Aorta (tissue), 5 donors: ENCODE measurements at regions not wholly inside any gene's neighbourhood (a gene's known extent, or its start where the extent isn't known, plus 50 kb on each side); places are given as distances from the start of the nearest gene placed in this dataset.
"Not testable (repeated sequence)": the region's sequence is repeated elsewhere in the genome, so short reads cannot be mapped to it uniquely, and the experiment has no call there.

Experiments used
- ATAC-seq: fragments of 200-7000 bp; cut with Tn5 transposase; one replicate; pipeline ENCODE4 v1.9.1; 2022; ENCODE audit warnings: moderate library complexity; ENCODE audit not compliant: low FRiP score
- DNase-seq, 2 donors: peaks; one replicate each; pipeline ENCODE4 v3.0.0-alpha.2; 2020
- H3K27ac ChIP-seq, 2 donors: one replicate each; pipeline ENCODE4 v1.5.1; 2013; ENCODE audit warnings: low read length in 2 of 2, mild to moderate bottlenecking in 2 of 2, moderate library complexity in 2 of 2, control low read depth in 1 of 2, inconsistent platforms in 1 of 2, low read depth in 1 of 2
- H3K27me3 ChIP-seq, 2 donors: one replicate each; pipeline ENCODE4 v1.6.1; 2013; ENCODE audit warnings: control low read depth in 1 of 2, low read length in 1 of 2, mild to moderate bottlenecking in 1 of 2, moderate library complexity in 1 of 2; ENCODE audit not compliant: insufficient read depth in 2 of 2, control insufficient read depth in 1 of 2
- H3K36me3 ChIP-seq, 2 donors: one replicate each; pipeline ENCODE4 v1.6.1; 2013; ENCODE audit warnings: control low read depth in 1 of 2, low read length in 1 of 2, mild to moderate bottlenecking in 1 of 2; ENCODE audit not compliant: insufficient read depth in 2 of 2, control insufficient read depth in 1 of 2
- H3K4me1 ChIP-seq, 2 donors: one replicate each; pipeline ENCODE4 v1.6.1; 2013; ENCODE audit warnings: low read length in 2 of 2, control low read depth in 1 of 2, mild to moderate bottlenecking in 1 of 2, moderate library complexity in 1 of 2; ENCODE audit not compliant: insufficient read depth in 2 of 2, control insufficient read depth in 1 of 2
- H3K4me3 ChIP-seq, 2 donors: one replicate each; pipeline ENCODE4 v1.5.1; 2013; ENCODE audit warnings: low read length in 2 of 2, control low read depth in 1 of 2, mild to moderate bottlenecking in 1 of 2
- H3K9me3 ChIP-seq: one replicate; pipeline ENCODE4 v1.6.1; 2013; ENCODE audit warnings: mild to moderate bottlenecking, low read length; ENCODE audit not compliant: control insufficient read depth
- WGBS, 2 donors: extraction: QIAGEN DNeasy Blood & Tissue Kit; methylation state at CpG; one replicate each; pipeline ENCODE4 v1.1.7; 2013; 5-methylcytosine and 5-hydroxymethylcytosine counted together
- intact Hi-C, 2 donors: fragments of 100-400 bp; cut with DNase I; formaldehyde crosslinking; loops; one replicate each; pipeline versions ENCODE4 v1.14.2 to v1.15.0; 2022
- donor health status: healthy with polysubstance abuse.
- donor health status: Bipolar disorder and iron deficiency.
- donor health status: DM: no; HTN: no; CAD: no.
- donor health status: DM: no; HTN: no; CAD: no.
- donor health status: DM: yes; HTN: yes; CAD: no.

DNA sequence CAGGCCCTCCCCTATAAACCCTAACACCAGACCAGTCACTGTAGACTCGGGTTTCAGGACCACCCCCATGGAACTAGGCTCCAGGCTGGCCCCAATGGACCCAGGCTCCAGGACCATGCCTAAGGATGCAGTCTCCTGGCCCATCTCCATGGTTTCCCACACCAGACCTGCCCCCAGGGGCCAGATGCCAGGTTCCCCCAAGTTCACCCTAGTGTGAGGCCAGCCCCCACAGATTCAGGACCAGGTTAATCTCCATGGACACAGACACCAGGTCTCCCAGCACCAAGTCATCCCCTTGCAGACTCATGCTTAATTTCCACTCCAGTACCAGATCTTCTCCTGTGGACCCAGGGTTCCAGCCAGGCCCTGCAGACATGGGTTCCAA is 103.8 kb upstream of the LANCL2 start:
- DNase-seq (no peak), ATAC-seq (no peak)
- Histone ChIP-seq H3K9me3 (no peaks in the 10 kb centered on the region), H3K4me3 (no peak overlapping the region), H3K36me3 (no peaks in the 10 kb centered on the region), H3K4me1 (no peaks in the 10 kb centered on the region), H3K27ac (no peak overlapping the region), H3K27me3 (no peaks in the 10 kb centered on the region)
- WGBS, 2 donors = 82 to 100% methylated on average over 1 of the region's 1 CpG
- intact Hi-C loops = no loop called here

DNA sequence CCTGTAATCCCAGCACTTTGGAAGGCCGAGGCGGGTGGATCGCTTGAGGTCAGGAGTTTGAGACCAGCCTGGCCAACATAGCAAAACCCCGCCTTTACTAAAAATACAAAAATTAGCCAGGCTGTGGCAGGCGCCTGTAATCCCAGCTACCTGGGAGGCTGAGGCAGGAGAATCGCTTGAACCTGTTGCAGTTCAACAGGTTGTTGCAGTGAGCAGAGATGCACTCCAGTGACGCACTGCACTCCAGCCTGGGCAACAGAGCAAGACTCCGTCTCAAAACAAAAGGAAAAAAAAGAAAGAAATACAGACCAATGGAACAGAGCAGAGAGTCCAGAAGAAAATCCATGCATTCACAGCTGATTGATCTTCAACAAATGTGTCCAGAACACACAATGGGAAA is 99.8 kb upstream of the LANCL2 start:
- ATAC-seq, H3K27ac ChIP-seq, H3K4me3 ChIP-seq, H3K4me1 ChIP-seq, H3K36me3 ChIP-seq, intact Hi-C loops, H3K9me3 ChIP-seq, H3K27me3 ChIP-seq, DNase-seq: not testable (repeated sequence)
- 85 to 86% methylated on average over 8 of the region's 8 CpGs for WGBS, 2 donors

DNA sequence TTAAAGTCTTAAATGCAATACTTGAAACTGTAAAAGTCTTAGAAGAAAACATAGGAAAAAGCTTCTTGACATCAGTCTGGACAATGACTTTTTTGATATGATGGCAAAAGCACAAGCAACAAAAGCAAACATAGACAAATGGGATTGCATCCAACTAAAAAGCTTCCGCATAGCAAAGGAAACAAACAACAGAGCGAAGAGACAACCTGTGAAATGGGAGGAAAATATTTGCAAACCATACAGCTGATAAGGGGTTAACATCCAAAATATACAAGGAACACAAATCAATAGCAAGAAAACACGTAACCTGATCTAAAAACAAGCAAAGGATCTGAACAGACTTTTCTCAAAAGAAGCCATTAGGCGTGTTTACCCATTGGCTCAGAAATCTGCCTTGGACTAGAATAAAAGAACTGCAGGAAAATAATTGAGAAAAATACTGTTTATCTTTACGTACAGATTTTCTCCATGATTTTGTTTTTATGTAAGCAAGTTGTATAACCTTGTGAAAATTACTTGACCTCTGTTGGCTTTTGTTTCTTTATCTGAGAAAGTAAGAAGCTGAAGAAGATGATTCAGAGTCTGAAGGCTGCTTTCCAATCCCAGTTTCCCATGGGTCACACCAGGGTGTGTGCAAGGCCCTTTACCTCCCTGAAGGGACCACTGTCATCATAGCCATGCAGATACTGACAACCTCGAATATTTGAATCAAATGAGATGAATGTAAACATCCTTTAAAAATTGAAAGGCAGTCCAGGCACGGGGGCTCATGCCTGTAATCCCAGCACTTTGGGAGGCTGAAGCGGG is 99.1 kb upstream of the LANCL2 start:
- intact Hi-C loops = no loop called here
- H3K36me3 ChIP-seq = no peaks in the 10 kb centered on the region
- DNase-seq (no peak), ATAC-seq (no peak)
- H3K9me3 ChIP-seq = no peaks in the 10 kb centered on the region
- H3K27ac ChIP-seq = no peak overlapping the region
- 62 to 70% methylated on average over 8 of the region's 8 CpGs for WGBS, 2 donors
- H3K4me1 ChIP-seq = no peaks in the 10 kb centered on the region
- no peaks in the 10 kb centered on the region for H3K27me3 ChIP-seq
- no peak overlapping the region for H3K4me3 ChIP-seq

DNA sequence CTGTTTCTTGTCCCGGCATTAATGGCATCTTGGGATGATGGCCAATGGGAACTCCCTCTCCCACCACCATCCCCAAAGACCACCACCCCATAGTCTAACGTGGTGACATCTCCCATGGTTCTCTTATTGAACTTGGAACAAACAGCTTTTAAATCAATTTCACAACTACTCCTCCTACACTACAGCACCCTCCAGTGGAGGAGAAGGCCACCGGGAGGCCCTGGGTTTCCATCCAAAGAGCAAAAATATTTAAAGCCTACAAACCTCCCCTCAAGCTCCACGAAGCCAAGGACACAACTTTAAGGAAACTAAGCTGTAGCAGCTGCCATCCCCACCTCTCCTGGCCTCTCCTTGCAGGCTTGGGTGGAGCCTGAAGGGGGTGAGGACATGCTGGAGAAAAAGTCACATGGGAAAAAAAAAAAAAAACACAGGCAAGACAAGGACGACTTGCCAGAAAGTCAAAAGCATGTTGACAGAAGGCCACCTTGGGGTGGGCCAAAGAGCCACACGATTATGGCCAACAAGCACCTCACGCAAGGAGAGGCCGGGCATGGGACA is 94.0 kb upstream of the LANCL2 start:
- no peak for ATAC-seq
- 69 to 73% methylated on average over 8 of the region's 8 CpGs for WGBS, 2 donors
- Histone ChIP-seq H3K36me3 (no peaks in the 10 kb centered on the region), H3K4me3 (no peak overlapping the region), H3K27me3 (no peaks in the 10 kb centered on the region), H3K4me1 (no peaks in the 10 kb centered on the region), H3K9me3 (no peaks in the 10 kb centered on the region), H3K27ac (no peak overlapping the region)
- intact Hi-C loops = no loop called here
- DNase-seq = no peak

DNA sequence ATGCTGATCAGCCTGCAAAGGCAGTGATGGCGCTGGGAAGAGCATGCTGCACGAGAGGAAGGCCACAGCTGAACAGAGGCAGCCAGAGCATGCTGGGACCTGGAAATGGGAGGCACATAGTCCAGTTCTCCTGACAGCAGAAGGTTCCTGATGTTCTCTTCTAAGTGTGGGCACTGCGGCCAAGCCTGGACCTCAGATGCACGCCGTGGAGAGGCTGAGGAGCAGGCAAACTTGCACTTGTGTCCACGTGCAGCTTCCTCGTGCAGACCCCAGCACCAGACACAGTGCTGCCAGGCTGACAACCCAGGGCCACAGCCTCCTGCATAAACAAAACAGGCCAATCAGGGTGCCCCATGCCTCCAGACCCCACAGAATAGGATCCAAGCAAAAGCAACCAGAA is 93.5 kb upstream of the LANCL2 start:
- ATAC-seq (no peak), DNase-seq (no peak)
- Histone ChIP-seq H3K4me1 (no peaks in the 10 kb centered on the region), H3K27ac (no peak overlapping the region), H3K4me3 (no peak overlapping the region), H3K36me3 (no peaks in the 10 kb centered on the region), H3K27me3 (no peaks in the 10 kb centered on the region), H3K9me3 (no peaks in the 10 kb centered on the region)
- 77 to 82% methylated on average over 7 of the region's 7 CpGs for WGBS, 2 donors
- intact Hi-C loops = no loop called here

DNA sequence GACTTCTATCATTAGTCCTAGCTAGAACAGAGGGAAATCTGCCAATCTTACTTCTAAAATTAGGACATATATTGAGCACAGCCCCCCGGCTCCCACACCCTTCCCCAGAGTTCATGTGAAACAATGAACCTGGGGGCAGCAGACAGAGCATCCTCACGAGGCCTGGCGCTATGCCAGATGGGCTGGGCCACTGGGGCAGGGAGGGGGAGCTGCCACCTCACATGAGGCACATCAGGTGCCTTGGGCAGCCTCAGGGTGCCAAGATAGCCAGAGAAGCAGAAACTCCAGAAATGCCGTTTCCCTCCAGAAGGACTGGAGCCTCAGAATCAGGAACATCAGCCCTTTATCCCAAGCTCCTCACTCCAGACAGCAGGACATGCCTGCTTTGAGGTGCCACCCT is 92.8 kb upstream of the LANCL2 start:
- Histone ChIP-seq H3K36me3 (no peaks in the 10 kb centered on the region), H3K27me3 (no peaks in the 10 kb centered on the region), H3K4me1 (no peaks in the 10 kb centered on the region), H3K27ac (no peak overlapping the region), H3K9me3 (no peaks in the 10 kb centered on the region), H3K4me3 (no peak overlapping the region)
- 36 to 46% methylated on average over 4 of the region's 4 CpGs for WGBS, 2 donors
- intact Hi-C loops = no loop called here
- DNase-seq (no peak), ATAC-seq (no peak)

DNA sequence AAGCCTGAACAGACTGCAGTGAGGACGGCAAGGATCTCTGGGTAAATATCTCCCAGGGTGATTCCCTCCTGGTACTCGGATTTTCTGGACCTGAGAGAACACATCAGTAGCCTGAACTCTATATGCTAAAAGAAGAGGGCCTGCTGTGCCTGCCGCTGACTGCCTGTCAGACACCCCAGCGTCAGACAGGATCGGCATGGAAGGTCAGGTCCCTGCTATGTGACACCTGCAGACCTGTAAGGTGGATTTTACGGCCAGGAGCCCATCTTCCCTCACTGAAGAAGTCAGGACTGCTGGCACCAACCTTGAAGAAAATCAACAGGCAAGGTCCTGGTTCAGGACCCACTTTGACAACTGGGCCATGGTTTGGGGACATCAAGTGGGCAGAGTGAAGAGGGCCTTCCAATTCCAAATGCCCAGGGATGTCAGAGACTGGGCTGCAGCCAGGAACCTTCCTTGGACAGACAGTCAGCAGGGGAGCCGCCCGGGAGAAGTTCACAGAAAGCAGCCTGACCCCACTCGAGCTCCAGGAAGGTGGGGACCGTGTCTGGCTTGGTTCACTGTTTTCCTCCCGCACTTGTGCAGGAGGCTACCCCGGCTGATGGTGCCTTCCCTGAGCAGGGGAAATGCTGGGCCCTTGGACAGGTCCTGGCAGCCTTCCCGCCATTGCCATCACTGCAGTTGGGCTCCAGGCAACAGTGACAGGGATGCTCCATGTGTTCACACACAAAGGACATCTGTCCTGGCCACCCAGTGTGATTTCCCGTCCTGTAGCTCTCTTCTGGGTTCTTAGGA is 91.8 kb upstream of the LANCL2 start:
- ATAC-seq (no peak), DNase-seq (no peak)
- H3K27ac ChIP-seq = no peak overlapping the region
- H3K36me3 ChIP-seq = no peaks in the 10 kb centered on the region
- WGBS, 2 donors = 82 to 85% methylated on average over 14 of the region's 14 CpGs
- no peak overlapping the region for H3K4me3 ChIP-seq
- H3K9me3 ChIP-seq = no peaks in the 10 kb centered on the region
- no peaks in the 10 kb centered on the region for H3K4me1 ChIP-seq
- no peaks in the 10 kb centered on the region for H3K27me3 ChIP-seq
- intact Hi-C loops = no loop called here

DNA sequence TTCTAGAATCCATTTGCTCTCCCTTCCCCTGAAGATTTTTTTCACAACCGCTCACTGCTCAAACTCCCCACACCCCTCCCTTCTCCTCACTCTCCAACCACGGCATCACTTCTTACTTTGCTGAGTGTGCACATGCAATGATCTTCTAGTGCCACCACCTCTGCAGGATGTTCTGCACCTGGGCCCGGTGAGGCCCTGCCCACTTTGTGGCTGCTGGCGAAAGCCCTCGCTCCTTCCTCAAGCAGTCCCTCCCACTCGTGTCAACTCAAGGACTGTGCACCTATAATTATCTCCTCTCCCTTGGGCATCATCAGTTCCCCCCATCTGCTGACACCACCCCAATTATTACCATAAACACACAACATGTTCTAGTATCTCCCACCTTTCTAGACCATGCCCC is 91.0 kb upstream of the LANCL2 start:
- no peak for ATAC-seq
- no peaks in the 10 kb centered on the region for H3K4me1 ChIP-seq
- WGBS, 2 donors = 77 to 80% methylated on average over 6 of the region's 6 CpGs
- H3K36me3 ChIP-seq = no peaks in the 10 kb centered on the region
- no peaks in the 10 kb centered on the region for H3K27me3 ChIP-seq
- H3K4me3 ChIP-seq = no peak overlapping the region
- no peak for DNase-seq
- intact Hi-C loops = no loop called here
- H3K27ac ChIP-seq = no peak overlapping the region
- H3K9me3 ChIP-seq = no peaks in the 10 kb centered on the region
